HEK293 (cell line): ENCODE measurements at regions not wholly inside any gene's neighbourhood (a gene's known extent, or its start where the extent isn't known, plus 50 kb on each side); places are given as distances from the start of the nearest gene placed in this dataset.

Experiments used
- CTCF ChIA-PET: fragments of 350-600 bp; formaldehyde crosslinking; extraction: SDS; loops from one replicate; lab custom pipeline; 2021; ENCODE audit warnings: antibody characterized with exemption; lab: Yijun Ruan, JAX
- POLR2A ChIA-PET: fragments of 300-600 bp; formaldehyde crosslinking; extraction: SDS; loops from one replicate; lab custom pipeline; 2020; ENCODE audit warnings: antibody characterized with exemption, inconsistent platforms; lab: Yijun Ruan, JAX
- H3K27ac ChIP-seq: fragments of 200-500 bp; sonication (Bioruptor generic); 2 replicates; pipeline ENCODE4 v1.5.1; 2014; ENCODE audit warnings: low read depth, low read length, control low read depth, inconsistent platforms; ENCODE audit errors: extremely low read depth
- H3K36me3 ChIP-seq, 2 experiments: fragments of 200-500 bp in 1 of 2; sonication (Bioruptor generic) in 1 of 2; 1 replicate in 1 of 2; 2 replicates in 1 of 2; pipeline ENCODE4 v1.5.1; 2014 to 2017; ENCODE audit warnings: inconsistent platforms in 2 of 2, low read length in 2 of 2; ENCODE audit not compliant: control insufficient read depth in 2 of 2, insufficient read depth in 1 of 2
- H3K4me1 ChIP-seq: fragments of 200-500 bp; sonication (Bioruptor generic); 2 replicates; pipeline ENCODE4 v1.5.1; 2014; ENCODE audit warnings: mild to moderate bottlenecking, low read length, inconsistent platforms; ENCODE audit not compliant: control insufficient read depth, insufficient read depth
- H3K4me3 ChIP-seq: 2 replicates; pipeline ENCODE4 v1.5.1; 2011; ENCODE audit warnings: low read depth, mild to moderate bottlenecking, control low read depth, low read length, moderate library complexity
- H3K9me3 ChIP-seq: fragments of 200-500 bp; sonication (Bioruptor generic); 2 replicates; pipeline ENCODE4 v1.5.1; 2014; ENCODE audit warnings: low read depth, low read length, inconsistent platforms; ENCODE audit not compliant: control insufficient read depth, insufficient read depth
- GFI1B ChIP-seq: fragments of 450-650 bp; formaldehyde crosslinking; IDR thresholded peaks from 2 replicates; pipeline ENCODE4 v1.5.1; 2016; ENCODE audit warnings: missing biosample characterization, missing genetic modification characterization
- OVOL3 ChIP-seq: fragments of 450-650 bp; formaldehyde crosslinking; IDR thresholded peaks from 2 replicates; pipeline ENCODE4 v1.5.1; 2016; ENCODE audit warnings: missing biosample characterization, missing genetic modification characterization
- PRDM4 ChIP-seq: fragments of 450-650 bp; formaldehyde crosslinking; IDR thresholded peaks from 2 replicates; pipeline ENCODE4 v1.5.1; 2017; ENCODE audit warnings: missing biosample characterization, missing genetic modification characterization
- PRDM6 ChIP-seq: fragments of 450-650 bp; formaldehyde crosslinking; IDR thresholded peaks from 2 replicates; pipeline ENCODE4 v1.5.1; 2017; ENCODE audit warnings: missing biosample characterization, missing genetic modification characterization
- SP2 ChIP-seq: fragments of 450-650 bp; formaldehyde crosslinking; IDR thresholded peaks from 2 replicates; pipeline ENCODE4 v1.5.1; 2016; ENCODE audit warnings: missing biosample characterization, missing genetic modification characterization
- SP7 ChIP-seq: fragments of 450-650 bp; formaldehyde crosslinking; IDR thresholded peaks from 2 replicates; pipeline ENCODE4 v1.5.1; 2016; ENCODE audit warnings: missing biosample characterization, missing genetic modification characterization
- ZBTB10 ChIP-seq: fragments of 450-650 bp; formaldehyde crosslinking; IDR thresholded peaks from 2 replicates; pipeline ENCODE4 v1.5.1; 2016; ENCODE audit warnings: missing biosample characterization, missing genetic modification characterization
- ZEB2 ChIP-seq: fragments of 450-650 bp; formaldehyde crosslinking; IDR thresholded peaks from 2 replicates; pipeline ENCODE4 v1.5.1; 2016; ENCODE audit warnings: missing biosample characterization, missing genetic modification characterization
- ZNF138 ChIP-seq: fragments of 450-650 bp; formaldehyde crosslinking; IDR thresholded peaks from 2 replicates; pipeline ENCODE4 v1.5.1; 2016; ENCODE audit warnings: missing biosample characterization, missing genetic modification characterization, borderline replicate concordance
- ZNF202 ChIP-seq: fragments of 450-650 bp; formaldehyde crosslinking; IDR thresholded peaks from 2 replicates; pipeline ENCODE4 v1.5.1; 2016; ENCODE audit warnings: missing biosample characterization, missing genetic modification characterization, borderline replicate concordance
- ZNF37A ChIP-seq: fragments of 450-650 bp; IDR thresholded peaks from 2 replicates; pipeline ENCODE4 v1.5.1; 2018; ENCODE audit warnings: missing biosample characterization, missing genetic modification characterization
- ZNF394 ChIP-seq: fragments of 450-650 bp; formaldehyde crosslinking; IDR thresholded peaks from 2 replicates; pipeline ENCODE4 v1.5.1; 2016; ENCODE audit warnings: missing biosample characterization, missing genetic modification characterization, mild to moderate bottlenecking, moderate library complexity, borderline replicate concordance
- ZNF473 ChIP-seq: fragments of 450-650 bp; formaldehyde crosslinking; IDR thresholded peaks from 2 replicates; pipeline ENCODE4 v1.5.1; 2017; ENCODE audit warnings: missing biosample characterization, missing genetic modification characterization
- ZNF548 ChIP-seq: fragments of 450-650 bp; formaldehyde crosslinking; IDR thresholded peaks from 2 replicates; pipeline ENCODE4 v1.5.1; 2016; ENCODE audit warnings: missing biosample characterization, missing genetic modification characterization
- ZNF660 ChIP-seq: fragments of 450-650 bp; IDR thresholded peaks from 2 replicates; pipeline ENCODE4 v1.5.1; 2018; ENCODE audit warnings: missing biosample characterization, mild to moderate bottlenecking, missing genetic modification characterization
- ZNF664 ChIP-seq: fragments of 450-650 bp; formaldehyde crosslinking; IDR thresholded peaks from 2 replicates; pipeline ENCODE4 v1.5.1; 2016; ENCODE audit warnings: missing biosample characterization, missing genetic modification characterization
- ZNF670 ChIP-seq: fragments of 450-650 bp; formaldehyde crosslinking; IDR thresholded peaks from 2 replicates; pipeline ENCODE4 v1.5.1; 2016; ENCODE audit warnings: missing biosample characterization, missing genetic modification characterization, low read depth
- ZSCAN16 ChIP-seq: fragments of 450-650 bp; formaldehyde crosslinking; IDR thresholded peaks from 2 replicates; pipeline ENCODE4 v1.5.1; 2016; ENCODE audit warnings: missing biosample characterization, missing genetic modification characterization

- no peak overlapping the region for H3K27ac ChIP-seq
- H3K9me3 ChIP-seq, result no peaks in the 10 kb centered on the region
- TF ChIP-seq SP2 (tag by site-specific recombination) (no peak), ZEB2 (tag by site-specific recombination) (no peak), ZNF202 (no peak), ZBTB10 (no peak), ZNF138 (tag by site-specific recombination) (no peak), ZNF670 (no peak), ZNF473 (tag by site-specific recombination) (no peak), ZNF37A (no peak), GFI1B (tag by site-specific recombination) (no peak), PRDM4 (tag by site-specific recombination) (no peak), ZNF548 (tag by site-specific recombination) (no peak), OVOL3 (no peak), ZSCAN16 (tag by site-specific recombination) (no peak)
- H3K36me3 ChIP-seq, result no peaks in the 10 kb centered on the region
- peaks cover 19% of the 10 kb centered on the region for H3K4me1 ChIP-seq
- CTCF ChIA-PET, result interaction anchor here (0.6 to 2.7 kb wide), 9 partner anchors 11 to 501 kb away, joined by 3 to 6 read pairs (median 3); no protein-coding TSS in a partner anchor
- no peak overlapping the region for H3K4me3 ChIP-seq
- POLR2A ChIA-PET, result no interaction called here
Observed at GRCh38 chr2:172674034-172674967, 61.3 kb upstream of the RAPGEF4 start.

GRCh38 chr2:172674968-172675303 is 60.7 kb upstream of the RAPGEF4 start:
- POLR2A ChIA-PET, result interaction anchor here (0.6 kb wide), 1 partner anchor 211 kb away, joined by 4 read pairs; no protein-coding TSS in a partner anchor
- Histone ChIP-seq H3K9me3 (no peaks in the 10 kb centered on the region), H3K36me3 (no peaks in the 10 kb centered on the region), H3K4me1 (peaks cover 19% of the 10 kb centered on the region), H3K27ac (no peak overlapping the region)
- TF ChIP-seq ZNF664 (tag by site-specific recombination) (no peak), ZNF394 (tag by site-specific recombination) (no peak), ZNF660 (tag by site-specific recombination) (no peak), SP7 (tag by site-specific recombination) (no peak), PRDM6 (no peak)
- TF ChIP-seq, all 188 proteins: peak for 0
- no peak overlapping the region for H3K4me3 ChIP-seq
- CTCF ChIA-PET, result interaction anchor here (0.5 to 2.7 kb wide), 6 partner anchors 9 to 502 kb away, joined by 3 to 6 read pairs (median 3); no protein-coding TSS in a partner anchor
